BE2C (cell line): ENCODE measurements at regions not wholly inside any gene's neighbourhood (a gene's known extent, or its start where the extent isn't known, plus 50 kb on each side); places are given as distances from the start of the nearest gene placed in this dataset.

Experiments used
- DNase-seq: peaks from one replicate; pipeline ENCODE4 v3.0.0-alpha.2; 2020
- H3K27me3 ChIP-seq: fragments of 250-450 bp; sonication (Bioruptor Pico); 2 replicates; pipeline ENCODE4 v1.5.1; 2020; ENCODE audit warnings: mild to moderate bottlenecking
- H3K36me3 ChIP-seq: fragments of 250-450 bp; sonication (Bioruptor Pico); 2 replicates; pipeline ENCODE4 v1.5.1; 2020; ENCODE audit warnings: mild to moderate bottlenecking
- H3K4me1 ChIP-seq: fragments of 250-450 bp; sonication (Bioruptor Pico); 2 replicates; pipeline ENCODE4 v1.5.1; 2020
- H3K4me3 ChIP-seq: 2 replicates; pipeline ENCODE4 v1.5.1; 2011; ENCODE audit warnings: low read depth, low read length
- H3K9me3 ChIP-seq: fragments of 250-450 bp; sonication (Bioruptor Pico); 2 replicates; pipeline ENCODE4 v1.5.1; 2020
- TF ChIP-seq, protein P1 (sequence below): IDR thresholded peaks from 2 replicates; pipeline ENCODE4 v1.5.1; 2012; ENCODE audit warnings: mild to moderate bottlenecking, low read depth, low read length

DNA sequence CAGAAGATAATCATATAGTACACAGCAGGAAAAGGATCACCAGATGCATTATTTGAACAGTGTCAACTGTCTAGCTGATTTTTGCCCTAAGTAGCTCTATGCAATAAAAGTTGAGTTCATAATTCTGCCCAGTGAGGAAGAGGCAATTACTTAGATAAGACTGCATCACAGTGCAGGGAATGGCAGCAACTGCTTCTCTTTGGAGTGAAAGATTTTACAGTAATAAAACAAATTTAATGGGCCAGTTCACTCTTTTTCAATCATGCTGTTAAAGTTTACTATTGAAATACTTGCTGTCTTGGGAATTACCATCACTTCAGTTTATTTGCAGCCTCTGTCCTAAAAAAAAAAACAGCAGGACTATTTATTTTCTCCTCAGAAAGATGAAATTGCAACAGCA lies 907.9 kb downstream of the ANKRD7 start:
- Histone ChIP-seq H3K4me3 (no peak overlapping the region), H3K9me3 (no peaks in the 10 kb centered on the region), H3K27me3 (no peaks in the 10 kb centered on the region), H3K4me1 (no peaks in the 10 kb centered on the region), H3K36me3 (no peaks in the 10 kb centered on the region)
- TF ChIP-seq, protein P1, sequence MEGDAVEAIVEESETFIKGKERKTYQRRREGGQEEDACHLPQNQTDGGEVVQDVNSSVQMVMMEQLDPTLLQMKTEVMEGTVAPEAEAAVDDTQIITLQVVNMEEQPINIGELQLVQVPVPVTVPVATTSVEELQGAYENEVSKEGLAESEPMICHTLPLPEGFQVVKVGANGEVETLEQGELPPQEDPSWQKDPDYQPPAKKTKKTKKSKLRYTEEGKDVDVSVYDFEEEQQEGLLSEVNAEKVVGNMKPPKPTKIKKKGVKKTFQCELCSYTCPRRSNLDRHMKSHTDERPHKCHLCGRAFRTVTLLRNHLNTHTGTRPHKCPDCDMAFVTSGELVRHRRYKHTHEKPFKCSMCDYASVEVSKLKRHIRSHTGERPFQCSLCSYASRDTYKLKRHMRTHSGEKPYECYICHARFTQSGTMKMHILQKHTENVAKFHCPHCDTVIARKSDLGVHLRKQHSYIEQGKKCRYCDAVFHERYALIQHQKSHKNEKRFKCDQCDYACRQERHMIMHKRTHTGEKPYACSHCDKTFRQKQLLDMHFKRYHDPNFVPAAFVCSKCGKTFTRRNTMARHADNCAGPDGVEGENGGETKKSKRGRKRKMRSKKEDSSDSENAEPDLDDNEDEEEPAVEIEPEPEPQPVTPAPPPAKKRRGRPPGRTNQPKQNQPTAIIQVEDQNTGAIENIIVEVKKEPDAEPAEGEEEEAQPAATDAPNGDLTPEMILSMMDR: no peak
- no peak for DNase-seq

- no peak for DNase-seq
- no peaks in the 10 kb centered on the region for H3K27me3 ChIP-seq
- H3K4me3 ChIP-seq: no peak overlapping the region
- no peaks in the 10 kb centered on the region for H3K36me3 ChIP-seq
- TF ChIP-seq, protein P1: no peak
- peaks cover 7% of the 10 kb centered on the region; the same call in 1 of the 2 replicates for H3K9me3 ChIP-seq
- H3K4me1 ChIP-seq: no peaks in the 10 kb centered on the region
Observed at GRCh38 chr7:119167431-119167830, 942.9 kb downstream of the ANKRD7 start.

DNA sequence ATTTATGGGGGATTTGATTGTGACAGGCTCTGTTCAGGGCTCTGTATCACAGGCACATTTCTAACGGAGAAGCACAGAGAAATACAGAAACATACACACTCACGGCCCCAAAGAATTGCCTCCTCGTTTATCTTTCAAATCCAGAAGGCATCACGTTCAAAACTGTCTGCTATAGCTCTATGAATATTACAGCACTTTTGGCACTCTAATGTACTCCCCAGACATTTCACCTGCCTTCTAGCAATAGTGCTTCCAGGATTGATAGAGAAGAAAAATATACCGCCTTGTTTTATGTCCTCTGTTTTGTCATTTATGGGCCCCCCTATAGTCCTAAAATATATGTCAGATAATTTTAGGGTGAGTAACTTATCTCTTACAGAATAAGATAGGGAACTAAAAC lies 947.5 kb downstream of the ANKRD7 start:
- H3K27me3 ChIP-seq: no peaks in the 10 kb centered on the region
- no peak for DNase-seq
- TF ChIP-seq, protein P1: no peak
- no peaks in the 10 kb centered on the region for H3K4me1 ChIP-seq
- peaks cover 7% of the 10 kb centered on the region; the same call in 1 of the 2 replicates for H3K9me3 ChIP-seq
- no peak overlapping the region for H3K4me3 ChIP-seq
- no peaks in the 10 kb centered on the region for H3K36me3 ChIP-seq

DNA sequence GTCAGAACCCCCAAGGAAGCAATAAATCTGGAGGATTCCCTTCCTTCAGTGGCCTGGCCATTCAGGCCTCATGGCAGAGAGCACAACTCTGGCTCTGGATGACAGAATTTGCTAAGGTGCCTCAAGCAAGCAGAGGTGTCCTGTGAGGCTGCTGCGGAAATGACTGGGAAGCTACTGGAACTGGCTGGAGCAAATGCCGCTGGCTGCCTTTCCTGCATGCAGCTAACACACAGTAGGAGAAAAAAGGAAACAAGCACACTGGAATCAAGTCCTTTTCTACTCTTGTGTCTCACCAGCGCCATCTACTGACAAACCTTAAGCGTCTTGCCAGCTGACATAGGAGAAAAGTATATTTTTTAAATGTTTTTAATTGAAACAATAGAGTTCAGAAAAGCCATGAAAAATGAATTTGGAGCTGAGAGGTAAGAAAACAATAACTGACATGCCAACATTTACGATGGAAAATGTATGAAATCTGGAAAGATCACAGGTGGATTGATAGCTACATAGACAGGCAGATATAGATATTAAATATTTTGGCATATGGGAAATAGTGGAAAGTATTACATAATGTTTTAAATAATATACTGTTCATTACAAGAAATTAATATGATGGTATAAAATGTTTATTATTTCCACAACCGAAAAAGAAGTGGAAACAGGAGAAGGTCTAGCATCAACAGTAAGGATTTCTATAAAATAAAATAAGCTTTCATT lies 951.6 kb downstream of the ANKRD7 start:
- Histone ChIP-seq H3K36me3 (no peaks in the 10 kb centered on the region), H3K4me3 (no peak overlapping the region), H3K9me3 (no peaks in the 10 kb centered on the region), H3K4me1 (no peaks in the 10 kb centered on the region), H3K27me3 (no peaks in the 10 kb centered on the region)
- peak; percentile 62 for DNase-seq
- TF ChIP-seq, protein P1: peak; percentile 81

DNA sequence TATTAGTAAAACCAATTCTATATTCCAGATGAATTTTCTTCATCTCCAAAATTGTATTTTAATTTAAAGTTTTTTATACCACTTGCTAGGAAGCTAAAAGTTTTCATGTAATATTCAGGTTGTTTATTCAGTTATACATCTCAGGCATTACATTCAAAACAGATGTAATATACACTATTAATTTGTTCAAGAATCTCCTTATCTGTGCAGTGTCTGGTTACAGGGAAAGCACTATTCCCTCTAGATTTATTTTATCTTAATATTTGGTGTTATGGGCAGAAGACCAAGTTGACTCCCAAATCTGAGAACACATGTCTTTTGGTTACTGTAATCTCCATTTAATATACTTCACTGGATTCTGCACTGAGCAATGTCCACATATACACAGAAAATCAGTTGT lies 953.4 kb downstream of the ANKRD7 start:
- Histone ChIP-seq H3K4me1 (no peaks in the 10 kb centered on the region), H3K27me3 (no peaks in the 10 kb centered on the region), H3K4me3 (no peak overlapping the region), H3K9me3 (no peaks in the 10 kb centered on the region), H3K36me3 (no peaks in the 10 kb centered on the region)
- no peak for DNase-seq
- TF ChIP-seq, protein P1: no peak

GRCh38 chr7:119184124-119184788 lies 959.8 kb downstream of the ANKRD7 start:
- Histone ChIP-seq H3K9me3 (no peaks in the 10 kb centered on the region), H3K4me1 (no peaks in the 10 kb centered on the region), H3K4me3 (no peak overlapping the region), H3K36me3 (no peaks in the 10 kb centered on the region), H3K27me3 (no peaks in the 10 kb centered on the region)
- TF ChIP-seq, protein P1: no peak
- no peak for DNase-seq
